Stomach (tissue), 4 donors: ENCODE measurements at regions not wholly inside any gene's neighbourhood (a gene's known extent, or its start where the extent isn't known, plus 50 kb on each side); places are given as distances from the start of the nearest gene placed in this dataset.

ENCODE experiments used
- POLR2A ChIP-seq, 4 donors: fragments of 450-650 bp; IDR thresholded peaks; one replicate each; pipeline ENCODE4 v1.6.1; 2016; ENCODE audit warnings: antibody characterized with exemption in 4 of 4, control low read depth in 2 of 4, mild to moderate bottlenecking in 1 of 4, moderate library complexity in 1 of 4
- TF ChIP-seq, protein P1 (sequence below), 7 experiments: fragments of 450-650 bp in 4 of 7; fragments of 200-600 bp in 3 of 7; sonication (generic) in 3 of 7; IDR thresholded peaks; one replicate each; pipeline ENCODE4 v1.5.1; 2016 to 2019; ENCODE audit warnings: antibody characterized with exemption in 7 of 7, control low read depth in 2 of 7, mild to moderate bottlenecking in 1 of 7

DNA sequence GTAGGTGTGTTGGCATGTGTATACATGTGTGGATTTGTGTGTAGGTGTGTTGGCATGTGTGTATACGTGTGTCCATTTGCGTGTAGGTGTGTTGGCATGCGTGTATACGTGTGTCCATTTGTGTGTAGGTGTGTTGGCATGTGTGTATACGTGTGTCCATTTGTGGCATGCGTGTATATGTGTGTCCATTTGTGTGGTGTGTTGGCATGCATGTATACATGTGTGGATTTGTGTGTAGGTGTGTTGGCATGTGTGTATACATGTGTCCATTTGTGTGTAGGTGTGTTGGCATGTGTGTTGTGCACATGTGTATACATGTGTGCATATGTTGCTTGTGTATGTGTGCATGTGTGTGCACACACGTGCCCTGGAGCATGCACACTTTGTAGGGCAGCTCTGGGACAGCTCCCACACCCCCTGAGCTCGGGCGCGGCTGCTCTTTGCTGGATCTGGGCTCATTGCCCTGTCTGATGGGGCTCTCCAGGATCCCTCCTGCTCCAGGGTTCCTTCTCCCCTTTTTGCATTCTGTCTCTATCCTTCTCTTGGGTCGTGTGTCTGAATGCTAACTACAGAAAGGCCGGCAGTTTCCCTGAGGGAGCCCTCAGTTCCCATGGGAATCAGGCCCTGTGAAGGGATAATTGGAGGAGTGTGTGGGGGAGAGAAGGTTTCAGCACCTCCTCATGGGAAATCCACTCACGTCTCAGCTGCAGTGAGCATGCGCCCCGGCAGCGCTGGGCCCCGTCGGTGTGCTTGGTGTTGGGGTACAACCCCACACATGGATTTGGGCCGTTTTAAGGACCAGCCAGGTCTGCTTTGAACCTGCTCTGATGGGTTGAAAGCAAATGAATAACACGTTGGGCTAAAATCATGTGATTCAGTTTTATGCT is 102.0 kb downstream of the ERMARD start:
- TF ChIP-seq, protein P1, sequence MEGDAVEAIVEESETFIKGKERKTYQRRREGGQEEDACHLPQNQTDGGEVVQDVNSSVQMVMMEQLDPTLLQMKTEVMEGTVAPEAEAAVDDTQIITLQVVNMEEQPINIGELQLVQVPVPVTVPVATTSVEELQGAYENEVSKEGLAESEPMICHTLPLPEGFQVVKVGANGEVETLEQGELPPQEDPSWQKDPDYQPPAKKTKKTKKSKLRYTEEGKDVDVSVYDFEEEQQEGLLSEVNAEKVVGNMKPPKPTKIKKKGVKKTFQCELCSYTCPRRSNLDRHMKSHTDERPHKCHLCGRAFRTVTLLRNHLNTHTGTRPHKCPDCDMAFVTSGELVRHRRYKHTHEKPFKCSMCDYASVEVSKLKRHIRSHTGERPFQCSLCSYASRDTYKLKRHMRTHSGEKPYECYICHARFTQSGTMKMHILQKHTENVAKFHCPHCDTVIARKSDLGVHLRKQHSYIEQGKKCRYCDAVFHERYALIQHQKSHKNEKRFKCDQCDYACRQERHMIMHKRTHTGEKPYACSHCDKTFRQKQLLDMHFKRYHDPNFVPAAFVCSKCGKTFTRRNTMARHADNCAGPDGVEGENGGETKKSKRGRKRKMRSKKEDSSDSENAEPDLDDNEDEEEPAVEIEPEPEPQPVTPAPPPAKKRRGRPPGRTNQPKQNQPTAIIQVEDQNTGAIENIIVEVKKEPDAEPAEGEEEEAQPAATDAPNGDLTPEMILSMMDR (IDR thresholded peaks at IDR 0.05): no peak
- TF ChIP-seq POLR2A (IDR thresholded peaks at IDR 0.05): no peak
